NCI-H1105 (cell line): ENCODE measurements at regions not wholly inside any gene's neighbourhood (a gene's known extent, or its start where the extent isn't known, plus 50 kb on each side); places are given as distances from the start of the nearest gene placed in this dataset.

ENCODE experiments used
- DNase-seq: peaks from one replicate; lab custom pipeline; 2025; lab: John Stamatoyannopoulos, UW

DNA sequence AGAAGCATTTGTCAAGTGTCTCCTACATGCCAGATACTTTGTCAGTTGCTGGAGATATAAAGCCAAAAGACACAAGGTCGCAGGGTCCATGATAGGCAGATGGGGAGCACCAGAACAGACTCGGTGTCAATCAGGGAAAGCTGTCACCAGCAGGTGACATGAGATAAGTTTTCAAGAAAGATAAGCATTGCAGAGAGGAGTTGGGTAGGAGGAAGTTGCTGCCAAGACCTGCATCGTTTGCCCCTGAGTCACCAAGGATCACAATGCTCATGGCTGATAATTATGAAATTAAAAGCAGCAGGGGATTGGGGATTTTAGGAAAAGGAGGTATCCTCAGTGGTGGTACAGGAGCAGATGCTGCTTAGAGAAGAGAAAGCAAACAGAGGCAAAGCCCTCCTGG lies 551.1 kb upstream of the CDH11 start:
- no peak for DNase-seq

DNA sequence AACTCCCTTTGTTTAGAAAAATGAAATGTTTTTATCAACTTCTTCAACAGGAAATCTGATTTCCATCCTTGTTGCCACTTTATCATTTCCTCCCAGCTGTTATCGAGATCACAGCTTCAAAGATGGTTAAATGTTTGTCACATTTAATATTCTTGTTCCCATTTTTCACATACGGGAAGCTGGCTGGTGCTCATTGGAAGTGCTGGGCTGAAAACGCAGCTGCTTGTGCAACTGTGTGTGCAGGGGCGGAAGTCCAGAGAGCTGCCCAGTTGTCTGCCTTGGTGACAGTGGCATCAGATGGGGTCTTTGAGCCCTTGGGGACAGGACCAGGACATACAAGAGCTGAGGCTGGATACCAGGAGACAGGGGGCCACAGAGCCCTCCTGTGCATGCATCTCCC lies 549.2 kb upstream of the CDH11 start:
- DNase-seq: no peak

GRCh38 chr16:65668064-65668595 lies 546.3 kb upstream of the CDH11 start:
- DNase-seq: no peak

DNA sequence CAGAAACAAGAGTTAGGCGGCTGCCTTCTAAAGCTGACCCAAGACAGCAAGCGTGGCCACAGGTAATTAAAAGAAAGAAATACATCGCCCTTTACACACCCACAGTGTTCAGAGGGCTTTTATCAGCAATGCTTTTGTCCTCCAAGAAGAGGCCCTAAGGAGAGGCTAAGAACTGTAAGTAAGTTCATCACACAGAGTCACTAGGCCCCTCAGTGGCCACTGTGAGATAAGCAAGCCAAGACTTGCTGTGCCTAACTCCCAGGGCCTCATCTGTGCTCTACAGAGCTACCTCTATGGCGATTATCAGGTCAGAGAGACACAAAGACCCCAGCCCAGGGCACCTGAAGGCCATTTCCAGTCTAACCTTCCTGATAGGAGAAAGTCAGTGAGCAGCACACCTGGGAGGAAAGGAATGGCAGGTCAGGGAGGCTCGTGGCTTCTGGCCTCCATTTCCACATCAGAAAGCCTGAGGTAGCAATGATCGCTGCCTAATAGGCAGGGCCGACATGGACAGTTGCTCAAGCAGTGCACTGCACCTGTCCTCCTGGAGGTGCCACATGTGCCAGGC lies 545.2 kb upstream of the CDH11 start:
- DNase-seq: no peak

GRCh38 chr16:65666132-65666941 lies 544.5 kb upstream of the CDH11 start:
- no peak for DNase-seq

DNA sequence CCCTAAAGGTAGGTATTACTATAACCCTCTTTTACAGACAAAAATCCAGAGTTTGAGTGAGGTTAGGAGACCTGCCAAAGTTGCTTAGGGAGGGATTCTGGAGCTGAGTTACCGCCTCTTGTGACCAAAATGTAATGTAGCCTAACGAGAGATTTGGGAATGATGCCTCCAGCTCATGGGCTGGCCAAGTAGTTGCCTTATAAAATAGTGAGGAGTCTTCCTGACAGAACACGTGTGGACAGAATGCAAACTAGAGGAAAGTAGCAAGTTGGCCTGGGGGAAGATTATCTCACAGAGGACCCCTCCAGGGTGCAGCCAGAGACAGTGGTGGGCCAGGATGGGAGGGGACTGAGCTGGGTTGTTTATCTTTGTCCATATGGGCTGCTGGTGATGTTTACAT lies 543.7 kb upstream of the CDH11 start:
- DNase-seq: no peak

- DNase-seq: no peak
These were observed 541.9 kb upstream of the CDH11 start for GRCh38 chr16:65663774-65664173.

GRCh38 chr16:65662256-65662655 lies 540.4 kb upstream of the CDH11 start:
- DNase-seq: no peak

DNA sequence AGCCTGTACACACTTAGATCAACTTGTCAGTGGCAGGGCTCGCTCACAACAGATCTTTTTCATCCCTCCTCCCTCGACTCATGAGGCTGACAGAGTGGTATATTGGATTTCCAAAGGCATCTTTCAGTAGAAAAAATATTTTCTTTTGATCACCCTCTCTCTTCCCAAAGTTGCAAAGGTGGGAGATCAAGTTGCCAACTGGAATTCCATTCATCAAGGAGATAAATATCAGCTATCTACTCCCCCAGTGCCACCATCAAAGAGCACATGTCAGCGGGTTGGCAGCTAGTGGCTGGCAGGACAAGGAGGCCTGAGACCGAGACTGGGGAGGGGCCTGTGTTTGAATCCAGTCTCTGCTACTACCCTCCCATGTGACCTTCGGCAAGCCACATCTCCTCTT lies 539.7 kb upstream of the CDH11 start:
- no peak for DNase-seq

GRCh38 chr16:65660390-65660789 lies 538.5 kb upstream of the CDH11 start:
- DNase-seq: no peak

GRCh38 chr16:65659758-65660157 lies 537.9 kb upstream of the CDH11 start:
- no peak for DNase-seq

GRCh38 chr16:65658787-65659220 lies 536.9 kb upstream of the CDH11 start:
- DNase-seq: no peak

GRCh38 chr16:65658349-65658748 lies 536.5 kb upstream of the CDH11 start:
- DNase-seq: no peak

GRCh38 chr16:65657556-65657955 lies 535.7 kb upstream of the CDH11 start:
- no peak for DNase-seq

- DNase-seq: no peak
These were observed 535.2 kb upstream of the CDH11 start for GRCh38 chr16:65657071-65657494.

DNA sequence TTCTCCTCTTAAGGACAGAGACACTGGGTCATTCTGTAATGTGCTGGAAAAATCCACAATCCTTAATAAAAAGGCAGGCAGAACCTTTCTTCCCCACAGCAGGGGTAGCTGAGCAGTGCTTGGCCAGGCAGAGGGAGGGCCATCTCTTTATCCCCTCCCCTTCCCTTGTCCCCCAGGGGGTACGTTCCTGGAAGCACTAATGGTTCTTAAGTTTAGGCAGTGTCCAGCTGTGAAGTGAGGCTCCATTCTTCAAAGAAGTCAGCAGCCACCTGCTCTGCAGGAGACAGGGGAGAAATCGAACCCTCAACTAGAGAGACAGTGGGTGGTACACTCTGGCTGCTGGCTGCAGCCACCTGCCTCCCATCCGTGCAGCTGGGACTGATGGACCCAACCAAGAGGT lies 533.9 kb upstream of the CDH11 start:
- DNase-seq: no peak

DNA sequence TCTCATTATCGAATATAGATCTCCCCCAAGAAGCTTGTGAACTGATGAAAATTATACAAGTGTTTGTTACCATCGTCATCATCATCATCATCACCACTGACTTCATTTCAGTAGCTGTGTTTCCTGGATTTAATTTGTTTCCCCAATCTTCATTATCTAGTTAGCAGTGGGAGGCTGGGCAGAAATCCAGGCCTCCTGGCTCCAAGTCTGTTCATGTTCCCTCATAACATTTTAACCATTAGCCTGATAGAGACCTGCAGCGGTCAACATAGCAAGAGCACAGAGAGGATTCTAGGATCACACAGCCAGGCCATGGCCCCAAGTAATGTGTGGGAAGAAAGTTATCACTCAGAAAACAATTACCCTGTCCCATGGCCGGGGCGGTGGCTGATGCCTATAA lies 526.2 kb upstream of the CDH11 start:
- DNase-seq: no peak

DNA sequence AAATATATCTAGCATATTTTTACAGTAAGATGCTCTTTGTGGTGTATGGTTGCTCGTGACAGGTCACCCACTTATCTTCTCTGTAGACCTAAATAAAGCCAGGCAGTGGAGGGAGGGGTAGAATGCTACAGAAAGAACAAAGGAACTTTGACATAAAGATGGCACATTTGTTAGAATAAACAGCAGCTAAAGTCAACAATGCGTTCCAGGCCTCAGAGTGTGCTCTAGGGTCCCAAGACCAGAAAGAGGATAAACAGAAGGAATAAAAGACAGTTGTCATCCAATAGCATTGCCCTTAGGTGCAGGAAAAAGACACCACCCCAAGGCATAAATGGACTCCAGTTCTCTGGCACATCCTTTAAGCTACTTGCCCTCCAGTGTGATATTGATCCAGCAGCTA lies 523.0 kb upstream of the CDH11 start:
- DNase-seq: no peak

GRCh38 chr16:65641762-65642289 lies 520.0 kb upstream of the CDH11 start:
- DNase-seq: no peak

DNA sequence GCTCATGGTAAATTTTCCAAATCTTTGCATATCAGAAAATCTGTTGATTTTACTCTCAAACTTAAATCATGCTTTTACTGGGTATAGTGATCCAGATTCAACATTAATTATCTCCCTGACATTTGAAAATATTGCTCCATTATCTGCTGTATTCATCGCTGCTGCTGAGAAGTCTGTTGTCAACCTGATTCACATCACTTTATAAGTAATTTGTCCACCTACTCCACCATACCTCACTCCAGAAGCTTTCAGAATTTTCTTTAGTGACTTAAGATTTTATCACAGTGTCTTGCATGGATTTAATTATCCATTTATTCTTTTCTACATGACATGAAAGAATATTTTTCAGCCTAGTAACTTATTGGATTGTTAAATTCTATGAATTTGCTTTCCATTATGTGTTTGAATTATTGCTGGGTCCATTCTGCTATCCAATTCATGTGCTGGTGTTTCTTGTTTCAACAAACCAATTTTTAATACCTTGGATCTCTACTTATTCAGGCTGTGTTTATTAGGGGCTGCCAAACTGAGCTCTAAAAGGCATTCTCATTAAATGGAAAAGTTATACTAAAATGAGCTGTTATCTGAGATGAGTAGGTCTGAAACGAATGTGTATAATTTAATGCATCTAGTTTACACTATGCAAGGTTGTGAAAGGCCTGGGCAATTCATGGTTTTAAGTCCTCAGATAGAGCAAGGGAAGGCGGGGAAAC lies 519.3 kb upstream of the CDH11 start:
- DNase-seq: no peak

GRCh38 chr16:65634833-65635232 lies 513.0 kb upstream of the CDH11 start:
- DNase-seq: no peak

- DNase-seq: no peak
These were observed 512.4 kb upstream of the CDH11 start for GRCh38 chr16:65634291-65634690.

DNA sequence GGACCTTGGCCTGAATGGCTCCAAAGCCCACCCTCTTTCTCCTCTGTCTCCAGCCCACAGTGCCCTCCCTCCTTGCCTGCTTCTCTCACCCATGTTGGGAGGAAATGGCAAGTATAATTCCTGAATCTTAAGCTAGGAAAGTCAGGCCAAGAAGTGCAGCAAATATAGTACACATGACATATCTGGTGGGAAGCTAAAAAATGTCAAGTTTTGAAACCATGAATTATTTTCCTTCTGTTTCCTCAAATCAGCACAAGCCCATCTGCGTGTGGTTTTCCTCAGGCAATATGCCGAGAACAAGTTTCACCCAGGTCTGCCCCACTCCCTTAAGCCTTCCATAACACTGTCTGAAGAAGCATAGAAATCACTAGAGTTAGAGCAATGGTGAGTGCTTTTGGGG lies 502.8 kb upstream of the CDH11 start:
- no peak for DNase-seq
